ENCODE measurements at regions not wholly inside any gene's neighbourhood (a gene's known extent, or its start where the extent isn't known, plus 50 kb on each side); places are given as distances from the start of the nearest gene placed in this dataset.
A peak's percentile ranks its signal among the peaks of the same experiment; 100 is the strongest.

DNA sequence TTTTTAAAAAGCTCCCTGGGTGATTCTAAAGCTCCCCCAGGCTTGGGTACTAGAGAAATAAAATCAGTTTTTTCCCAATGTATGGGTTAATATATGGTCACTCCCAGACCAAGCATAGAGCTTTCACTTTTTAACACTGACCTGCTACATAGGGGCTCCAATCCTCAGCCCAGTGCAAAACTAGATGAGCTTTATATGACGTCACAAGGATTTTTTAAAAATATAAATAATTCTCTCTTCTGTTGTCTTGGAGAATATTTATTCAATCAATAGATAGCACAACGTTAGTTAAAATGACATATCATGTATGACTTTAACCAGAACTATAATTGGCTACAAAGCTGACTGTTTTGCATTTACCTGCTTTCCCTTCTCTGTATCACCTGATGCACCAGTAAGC is 137.9 kb upstream of the TMCC3 start:
- no peak for DNase-seq (ENCODE audit: low read depth in 2 of 3, low spot score in 1 of 3)

DNA sequence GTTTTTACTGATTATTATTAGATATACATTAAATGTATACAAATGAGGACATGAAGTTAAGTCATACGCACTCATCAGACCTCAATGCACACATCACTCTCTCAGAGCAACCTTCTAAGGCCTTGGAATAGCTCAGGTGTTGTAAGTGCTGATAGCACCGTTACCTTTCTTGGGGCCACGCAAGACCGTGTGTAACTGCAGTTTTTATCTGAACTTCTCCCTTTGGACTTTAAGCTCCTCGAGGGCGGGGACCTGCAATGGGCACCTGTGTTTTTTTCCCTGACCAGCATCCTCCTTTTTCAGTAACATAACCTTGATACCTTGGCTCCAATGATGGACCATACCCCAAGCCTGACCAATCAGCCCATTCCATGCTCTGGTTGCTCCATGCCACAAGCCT is 136.5 kb upstream of the TMCC3 start:
- no peak for DNase-seq (ENCODE audit: low read depth in 2 of 3, low spot score in 1 of 3)

DNA sequence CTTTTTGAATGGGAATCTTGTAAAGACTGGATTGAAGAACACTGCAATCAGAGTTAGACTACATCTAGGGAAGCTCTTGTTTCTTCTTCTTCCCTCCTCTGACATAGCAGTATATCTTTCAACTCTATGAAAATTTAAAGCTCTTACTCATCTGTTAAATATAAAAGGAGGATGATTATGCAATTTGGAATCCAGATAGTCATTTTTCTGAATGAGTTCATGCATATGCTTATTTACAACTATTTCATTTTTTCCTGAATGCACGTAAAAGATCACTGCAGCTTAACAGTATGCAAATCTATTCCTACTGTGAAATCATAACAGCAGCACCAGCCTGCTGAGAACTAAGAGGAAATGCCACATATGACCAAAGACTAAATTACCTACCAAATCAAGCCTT is 133.5 kb upstream of the TMCC3 start:
- DNase-seq (ENCODE audit: low read depth in 2 of 3, low spot score in 1 of 3): no peak

DNA sequence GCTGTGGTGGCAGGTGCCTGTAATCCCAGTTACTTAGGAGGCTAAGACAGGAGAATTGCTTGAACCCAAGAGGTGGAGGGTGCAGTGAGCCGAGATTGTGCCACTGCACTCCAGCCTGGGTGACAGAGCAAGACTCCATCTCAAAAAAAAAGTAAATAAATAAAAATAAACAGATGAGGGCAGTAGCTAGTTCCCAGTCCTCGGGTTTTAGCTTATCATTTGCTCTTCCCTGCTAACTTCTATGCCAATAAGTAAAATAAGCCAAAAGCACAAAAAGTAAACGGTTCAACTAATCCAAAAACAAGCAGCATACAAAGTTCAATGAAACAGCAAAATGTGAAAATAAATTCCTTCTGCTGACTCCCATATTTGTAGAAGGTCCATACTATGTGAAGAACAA is 133.0 kb upstream of the TMCC3 start:
- DNase-seq (ENCODE audit: low read depth in 2 of 3, low spot score in 1 of 3): no peak

DNA sequence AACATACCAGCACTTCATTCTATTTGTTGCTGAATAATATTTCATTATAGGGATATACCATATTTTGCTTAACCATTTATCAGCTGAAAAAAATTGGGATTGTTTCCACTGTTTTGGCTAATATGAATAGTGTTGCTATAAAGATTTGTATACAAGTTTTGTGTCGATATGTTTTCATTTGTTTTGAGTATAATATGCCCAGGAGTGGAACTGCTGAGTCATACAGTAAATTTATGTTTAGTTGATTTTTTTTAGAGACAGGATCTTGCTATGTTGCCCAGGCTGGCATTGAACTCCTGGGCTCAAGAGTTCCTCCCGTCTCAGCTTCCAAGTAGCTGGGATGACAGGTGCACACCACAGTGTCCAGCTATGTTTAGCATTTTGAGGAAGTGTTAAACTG is 131.5 kb upstream of the TMCC3 start:
- no peak for DNase-seq (ENCODE audit: low read depth in 2 of 3, low spot score in 1 of 3)

DNA sequence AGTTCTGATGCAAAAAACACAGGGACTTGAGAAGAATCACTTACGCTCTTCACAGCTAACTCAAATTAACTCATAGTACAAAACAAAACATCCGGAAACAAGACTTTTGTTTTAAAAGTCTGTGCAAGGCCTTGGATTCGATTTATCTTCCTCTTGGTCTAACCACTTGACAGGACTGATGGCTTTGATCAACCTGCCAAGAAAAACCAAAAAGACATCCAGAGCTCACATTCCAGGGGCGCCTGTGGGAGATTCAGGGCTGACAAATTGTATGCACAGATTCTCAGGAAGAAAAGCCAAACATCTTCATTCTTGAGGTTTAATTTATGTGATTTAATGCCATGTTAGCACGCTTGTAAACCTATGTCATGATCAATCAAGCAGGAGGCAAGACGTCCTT is 129.1 kb upstream of the TMCC3 start:
- no peak for DNase-seq (ENCODE audit: low read depth in 2 of 3, low spot score in 1 of 3)

DNA sequence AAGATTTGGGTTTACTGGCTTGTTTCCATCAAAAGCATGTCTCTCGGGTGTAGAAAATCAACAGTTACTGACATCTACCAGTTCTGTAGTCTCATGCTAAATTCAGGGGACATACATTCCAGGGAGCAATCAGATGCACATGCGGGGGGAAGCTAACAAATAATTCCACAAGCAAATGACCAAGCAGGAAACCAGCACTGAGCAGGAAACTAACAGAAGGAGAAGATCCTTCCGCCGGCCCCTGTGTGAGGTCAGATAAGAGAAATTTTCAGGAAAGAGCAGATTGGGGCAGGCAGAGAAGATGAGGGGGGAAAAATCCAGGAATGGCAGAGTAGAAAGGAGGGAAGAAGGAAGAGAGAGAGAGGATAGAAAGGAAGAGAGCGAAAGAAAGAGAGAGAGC is 127.6 kb upstream of the TMCC3 start:
- DNase-seq (ENCODE audit: low read depth in 2 of 3, low spot score in 1 of 3): no peak

DNA sequence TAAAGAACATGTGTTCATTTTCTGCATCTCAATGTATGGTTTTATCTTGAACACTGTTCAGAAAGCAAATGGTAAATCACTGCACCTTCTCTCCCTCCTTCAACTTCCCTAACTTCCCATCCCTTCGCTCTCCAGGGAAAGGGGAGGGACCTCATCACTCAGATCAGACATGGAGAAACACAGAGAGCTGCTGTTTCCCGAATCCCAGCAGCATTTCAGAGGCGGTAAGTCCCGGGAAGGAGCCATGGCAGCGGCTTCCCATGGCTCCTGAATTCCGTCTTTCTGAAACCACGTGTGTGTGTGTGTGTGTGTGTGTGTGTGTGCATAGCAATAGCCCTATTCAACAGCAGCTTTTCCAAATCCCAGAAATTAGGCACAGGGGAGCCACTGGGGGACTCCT is 125.4 kb upstream of the TMCC3 start:
- no peak for DNase-seq (ENCODE audit: low read depth in 2 of 3, low spot score in 1 of 3)

DNA sequence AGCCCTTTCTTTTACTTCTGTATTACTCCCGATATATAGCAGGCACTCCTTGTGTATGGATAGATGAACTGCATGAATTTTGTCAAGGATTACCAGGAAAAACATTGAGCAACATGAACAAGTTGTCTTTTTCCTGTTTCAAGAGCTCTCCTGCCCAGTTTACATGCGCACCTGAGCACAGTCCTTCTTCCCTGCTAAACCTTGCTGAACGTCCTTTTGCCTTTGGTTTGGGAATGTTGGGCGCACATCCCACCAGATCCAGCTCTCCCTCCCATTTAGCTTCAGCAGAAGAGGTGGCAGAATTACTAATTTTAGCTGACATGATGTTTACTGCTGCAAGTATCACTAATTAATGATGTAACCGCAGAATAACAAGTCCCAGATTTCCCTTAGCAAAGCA is 121.4 kb upstream of the TMCC3 start:
- DNase-seq (ENCODE audit: low read depth in 2 of 3, low spot score in 1 of 3): no peak

DNA sequence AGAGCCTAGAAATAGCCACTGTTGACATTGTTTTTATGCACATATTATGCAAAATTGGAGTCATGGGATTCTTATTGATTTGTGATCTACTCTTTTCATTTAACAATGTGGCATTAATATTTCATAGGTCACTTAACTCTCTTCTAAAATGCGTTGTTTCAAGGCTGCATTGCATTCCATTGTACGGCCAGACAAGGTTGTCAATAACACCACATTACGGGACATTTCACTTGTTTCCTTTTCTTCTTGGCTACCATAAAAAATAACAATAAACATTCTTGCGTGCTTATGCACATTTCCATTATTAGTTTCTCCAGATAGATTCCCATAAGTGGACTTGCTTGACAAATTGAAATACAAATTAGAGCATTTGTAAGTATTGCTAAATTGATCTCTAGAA is 120.8 kb upstream of the TMCC3 start:
- no peak for DNase-seq (ENCODE audit: low read depth in 2 of 3, low spot score in 1 of 3)

DNA sequence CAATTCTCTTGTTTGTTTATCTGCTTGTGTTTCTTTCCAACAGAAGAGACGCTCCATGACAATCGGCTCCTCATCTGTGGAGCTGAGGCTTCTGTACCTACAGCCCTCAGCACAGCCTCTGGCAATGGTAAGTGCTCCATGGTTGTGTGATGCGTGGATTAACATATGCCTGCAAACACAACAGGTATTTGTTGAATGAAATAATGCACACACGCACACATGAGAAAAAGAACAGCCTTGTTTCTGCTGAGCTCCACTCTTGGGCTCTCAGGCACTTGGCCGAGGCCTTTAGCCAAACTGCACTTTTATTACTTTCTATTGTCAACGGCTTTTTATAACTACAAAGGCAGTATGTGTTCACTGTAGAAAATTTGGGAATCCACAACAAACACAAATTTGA is 120.4 kb upstream of the TMCC3 start:
- DNase-seq (ENCODE audit: low read depth in 2 of 3, low spot score in 1 of 3): no peak

DNA sequence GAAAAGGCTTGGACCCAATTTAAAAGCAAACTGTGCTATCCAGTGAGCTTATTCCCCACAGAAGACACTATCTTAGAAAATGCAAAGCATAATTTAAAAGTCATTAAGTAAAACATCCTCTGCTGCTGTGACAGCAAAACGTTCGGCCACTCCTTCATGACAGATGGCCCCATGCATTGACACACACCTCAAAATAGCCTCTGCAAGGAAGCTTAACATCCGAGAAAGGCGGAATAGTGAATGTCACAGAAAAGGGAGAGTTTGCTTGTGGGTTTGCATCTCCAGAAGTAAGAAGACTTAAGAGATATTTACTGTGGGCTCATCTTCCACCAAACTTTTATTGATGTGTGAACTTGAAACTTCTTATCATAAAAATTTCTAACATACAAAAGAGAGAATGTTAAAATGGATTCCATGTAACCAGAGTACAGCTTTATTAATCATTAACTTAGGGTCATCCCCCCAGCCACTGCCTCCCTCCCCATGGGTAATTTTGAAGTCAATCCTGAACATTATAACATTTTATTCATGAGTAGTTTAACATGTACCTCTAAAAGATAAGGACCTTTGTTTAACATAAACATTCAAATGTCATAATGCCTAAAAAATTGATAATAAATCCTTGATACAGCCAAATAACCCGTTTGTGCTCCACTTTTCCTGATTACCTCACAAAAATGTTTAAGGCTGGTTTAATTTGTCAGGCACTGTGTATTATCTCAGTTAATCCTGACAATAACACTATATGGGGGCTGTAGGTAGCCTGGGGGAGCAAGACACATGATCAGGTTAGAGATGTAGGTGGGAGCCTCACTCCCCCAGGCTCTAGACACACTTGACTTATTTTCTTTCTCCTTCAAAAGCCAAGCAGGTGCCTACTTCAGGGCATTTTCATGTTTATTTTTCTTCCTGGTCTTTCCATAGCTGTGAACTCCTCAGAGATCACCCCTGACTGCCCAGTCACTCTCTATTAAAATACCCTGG is 119.7 kb upstream of the TMCC3 start:
- no peak for DNase-seq (ENCODE audit: low read depth in 2 of 3, low spot score in 1 of 3)

DNA sequence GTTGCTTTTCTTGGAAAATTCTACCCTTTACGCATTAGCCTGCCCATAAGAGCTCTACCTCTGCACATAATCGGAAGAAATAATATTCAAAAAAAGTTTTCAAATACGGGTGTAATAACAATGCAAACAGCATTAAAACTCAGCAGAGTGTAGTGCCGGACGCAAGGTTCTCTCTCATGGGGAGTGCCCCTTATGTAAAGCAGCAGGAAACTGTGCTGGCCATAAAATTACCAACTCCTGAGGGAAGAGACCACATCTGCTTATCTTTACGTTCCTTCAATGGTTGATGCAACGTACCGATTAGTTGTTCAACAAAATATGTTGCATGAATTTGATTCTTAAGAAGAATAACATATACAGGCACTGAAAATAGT is 118.7 kb upstream of the TMCC3 start:
- no peak for DNase-seq (ENCODE audit: low read depth in 2 of 3, low spot score in 1 of 3)

DNA sequence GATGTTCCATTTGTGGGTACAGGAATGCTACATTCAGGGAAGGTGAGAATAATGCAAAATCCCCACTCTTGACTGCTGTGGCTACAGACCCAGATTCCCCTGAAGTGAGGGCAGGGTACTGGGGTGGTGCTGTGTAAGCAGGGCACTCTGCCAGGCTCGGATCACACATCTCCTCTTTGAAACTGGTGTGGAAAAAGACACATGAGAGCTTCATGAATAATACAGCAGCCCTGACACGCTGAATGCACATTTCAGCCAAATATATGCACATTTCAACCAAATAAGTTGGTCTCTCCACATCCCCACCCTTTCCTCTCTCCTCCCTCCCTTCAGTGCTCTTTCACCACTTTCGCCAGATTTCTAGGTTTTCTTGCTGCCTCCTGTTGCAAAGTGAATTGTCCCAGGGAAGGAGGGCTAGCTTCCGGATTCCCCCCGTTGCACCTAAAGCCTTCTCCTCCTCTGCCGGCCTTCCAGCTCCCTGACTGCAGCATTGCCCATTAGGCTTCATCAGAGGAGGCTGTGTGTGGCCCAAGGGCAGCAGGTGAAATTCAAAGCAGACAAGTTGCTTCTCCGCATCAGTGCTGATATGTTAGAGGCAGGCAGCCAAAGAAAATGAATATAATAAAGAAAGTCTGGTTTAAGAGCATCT is 118.2 kb upstream of the TMCC3 start:
- DNase-seq (ENCODE audit: low read depth in 2 of 3, low spot score in 1 of 3): no peak

DNA sequence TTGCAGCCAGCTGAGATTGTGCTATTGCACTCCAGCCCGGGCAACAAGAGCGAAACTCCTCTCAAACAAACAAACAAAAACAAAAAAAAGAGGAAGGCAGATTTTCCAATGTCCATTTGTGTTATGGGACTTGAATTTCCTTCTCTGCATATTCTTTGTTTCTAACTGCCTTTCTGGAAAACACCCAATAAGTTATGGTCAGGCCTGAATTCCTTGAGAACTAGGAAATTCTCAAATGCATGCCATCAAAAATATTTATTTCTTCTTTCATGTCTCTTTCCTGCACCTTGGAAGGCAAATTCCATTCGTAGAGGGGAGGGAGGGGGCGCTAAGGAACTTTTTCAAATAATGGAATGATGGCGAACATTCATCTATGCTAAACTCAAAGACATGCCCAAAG is 117.6 kb upstream of the TMCC3 start:
- DNase-seq (ENCODE audit: low read depth in 2 of 3, low spot score in 1 of 3): no peak

DNA sequence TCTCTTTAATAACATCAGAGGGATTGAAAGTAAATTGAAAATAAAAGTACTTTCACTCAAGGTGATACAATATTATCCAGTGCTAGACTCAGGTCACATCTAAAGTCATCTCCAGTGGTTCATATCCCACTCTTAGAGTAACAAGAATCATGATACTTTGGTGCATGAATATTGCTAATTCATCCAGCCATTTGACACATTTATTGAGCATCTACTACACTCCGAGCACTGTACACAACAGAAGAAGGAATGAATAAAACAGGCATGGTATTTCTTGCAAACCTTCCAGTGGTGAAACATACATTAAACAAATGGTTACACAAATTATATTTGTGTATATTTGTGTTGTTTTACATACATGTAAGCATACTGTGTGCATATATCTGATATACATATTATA is 116.0 kb upstream of the TMCC3 start:
- DNase-seq (ENCODE audit: low read depth in 2 of 3, low spot score in 1 of 3): no peak

DNA sequence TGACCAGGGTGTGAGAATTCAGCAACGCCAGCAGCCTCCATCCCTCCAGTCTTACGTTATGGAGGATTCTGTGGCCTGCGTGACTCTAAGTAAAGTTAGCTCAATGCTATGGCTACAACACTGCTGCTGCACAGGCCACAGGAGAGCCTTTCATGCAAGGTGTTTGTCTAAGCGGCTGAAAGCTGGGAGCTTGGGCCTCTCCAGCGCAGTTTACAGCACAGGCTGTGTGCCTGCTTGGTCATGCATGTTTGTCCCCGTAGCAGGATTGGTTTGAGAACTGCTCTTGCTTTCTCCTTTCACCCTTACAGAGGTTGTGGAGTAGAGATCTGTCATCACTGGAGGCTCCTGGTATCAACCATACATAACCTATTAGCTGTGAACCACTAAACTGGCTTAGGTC is 113.1 kb upstream of the TMCC3 start:
- DNase-seq (ENCODE audit: low read depth in 2 of 3, low spot score in 1 of 3): no peak

DNA sequence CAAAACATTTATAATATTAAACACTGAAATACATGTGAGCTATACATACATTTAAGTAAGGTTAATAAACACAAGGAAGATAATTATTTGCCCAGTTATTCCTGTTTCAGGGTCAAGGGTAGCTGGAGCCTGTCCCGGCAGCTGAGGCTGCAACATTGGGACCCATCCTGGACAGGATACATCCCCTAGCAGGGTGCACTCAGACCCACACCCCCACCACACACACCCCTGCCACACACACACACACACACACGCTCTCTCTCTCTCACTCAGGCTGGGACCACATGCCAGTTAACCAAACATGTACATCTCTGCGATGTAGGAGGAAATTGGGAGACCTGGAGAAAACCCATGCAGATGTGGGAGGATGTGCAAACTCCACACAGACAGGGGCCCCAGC is 112.6 kb upstream of the TMCC3 start:
- DNase-seq (ENCODE audit: low read depth in 2 of 3, low spot score in 1 of 3): no peak

DNA sequence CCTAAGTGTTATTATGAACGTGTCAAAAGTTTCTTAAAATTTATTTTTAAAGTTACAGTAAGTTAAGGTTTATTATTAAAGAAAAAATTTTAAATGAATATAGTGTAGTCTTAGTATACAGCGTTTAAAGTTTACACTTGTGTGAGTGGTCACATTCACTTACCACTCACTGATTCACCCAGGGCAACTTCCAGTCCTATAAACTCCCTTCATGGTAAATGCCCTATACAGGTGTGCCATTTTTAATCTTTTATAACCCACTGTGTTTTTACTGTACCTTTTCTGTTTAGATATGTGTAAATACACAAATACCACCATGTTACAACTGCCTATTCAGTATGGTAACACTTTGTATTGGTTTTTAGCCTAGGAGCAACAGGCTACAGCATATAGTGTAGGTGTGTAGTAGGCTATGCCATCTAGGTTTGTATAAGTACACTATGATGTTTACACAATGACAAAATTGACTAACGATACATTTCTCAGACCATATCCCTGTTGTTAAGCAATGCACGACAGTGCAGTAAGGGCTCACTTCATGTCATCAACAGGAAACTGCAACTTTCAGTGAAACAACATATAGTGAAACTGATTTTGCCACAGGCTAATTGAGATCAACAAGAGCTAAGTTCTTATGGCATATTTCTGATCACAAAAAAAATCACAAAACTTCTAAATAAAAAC is 112.0 kb upstream of the TMCC3 start:
- DNase-seq (ENCODE audit: low read depth in 2 of 3, low spot score in 1 of 3): no peak

DNA sequence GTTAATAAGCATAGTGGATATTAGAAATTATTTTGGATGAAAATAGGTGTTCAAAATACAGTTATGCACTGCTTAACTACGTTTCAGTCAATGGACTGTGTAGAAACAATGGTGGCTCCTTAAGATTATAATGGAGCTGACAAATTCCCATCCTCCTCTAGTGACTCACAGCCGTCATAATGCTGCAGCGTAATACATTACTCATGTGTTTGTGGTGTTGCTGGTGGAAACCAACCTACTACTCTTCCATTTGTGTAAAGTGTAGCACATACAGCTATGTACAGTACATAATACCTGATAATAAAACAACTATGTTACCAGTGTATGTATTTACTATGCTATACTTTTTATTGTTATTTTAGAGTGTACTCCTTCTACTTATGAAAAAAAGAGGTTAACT is 111.2 kb upstream of the TMCC3 start:
- DNase-seq (ENCODE audit: low read depth in 2 of 3, low spot score in 1 of 3): peak in 1 of 3 donors; percentile 5

DNA sequence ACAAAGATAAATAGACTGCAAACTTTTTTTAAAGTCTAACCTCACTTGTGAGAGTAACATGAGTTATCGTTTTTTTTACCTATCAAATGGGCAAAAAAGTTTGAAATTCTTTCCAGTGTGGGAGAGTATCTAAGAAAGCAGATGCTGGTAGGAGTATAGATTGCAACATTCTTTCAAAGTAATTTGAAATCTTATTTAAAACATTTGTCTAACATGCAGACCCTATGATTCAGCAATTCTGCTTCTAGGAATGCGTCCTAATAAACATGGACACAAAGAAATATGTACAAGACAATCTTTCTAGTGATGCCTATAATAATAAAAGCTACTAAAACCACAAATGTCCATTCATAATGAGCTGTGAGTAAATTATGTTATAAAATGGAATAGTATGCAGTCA is 110.4 kb upstream of the TMCC3 start:
- DNase-seq (ENCODE audit: low read depth in 2 of 3, low spot score in 1 of 3): no peak

DNA sequence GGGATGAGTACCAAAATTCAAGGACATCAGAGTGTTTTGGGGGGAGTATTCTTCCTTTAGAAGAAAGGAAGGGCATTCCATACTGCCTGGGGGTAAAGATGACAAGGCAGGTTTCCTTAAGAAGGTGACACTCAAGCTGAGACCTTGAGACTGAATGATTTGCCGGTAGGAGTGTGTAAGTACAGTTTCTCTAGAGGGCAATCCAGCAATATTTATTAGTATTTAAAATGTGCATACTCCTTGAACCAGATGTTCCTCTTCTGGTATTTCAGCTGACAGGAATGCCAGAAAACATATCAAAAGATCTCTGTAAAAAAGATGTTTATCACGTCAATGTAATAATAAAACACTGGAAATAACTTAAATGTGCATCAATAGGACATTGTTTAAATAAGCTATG is 106.4 kb upstream of the TMCC3 start:
- DNase-seq (ENCODE audit: low read depth in 2 of 3, low spot score in 1 of 3): no peak

Data from stimulated activated CD4-positive, alpha-beta T cell treated with anti-CD3 and anti-CD28 coated beads, Interleukin-12 subunit alpha, Interleukin-12 subunit beta, amount 100 ng/mL, for 48 hours (primary cell).